ENCODE measurements at regions not wholly inside any gene's neighbourhood (a gene's known extent, or its start where the extent isn't known, plus 50 kb on each side); places are given as distances from the start of the nearest gene placed in this dataset.
"Not testable (repeated sequence)": the region's sequence is repeated elsewhere in the genome, so short reads cannot be mapped to it uniquely, and the experiment has no call there.

DNA sequence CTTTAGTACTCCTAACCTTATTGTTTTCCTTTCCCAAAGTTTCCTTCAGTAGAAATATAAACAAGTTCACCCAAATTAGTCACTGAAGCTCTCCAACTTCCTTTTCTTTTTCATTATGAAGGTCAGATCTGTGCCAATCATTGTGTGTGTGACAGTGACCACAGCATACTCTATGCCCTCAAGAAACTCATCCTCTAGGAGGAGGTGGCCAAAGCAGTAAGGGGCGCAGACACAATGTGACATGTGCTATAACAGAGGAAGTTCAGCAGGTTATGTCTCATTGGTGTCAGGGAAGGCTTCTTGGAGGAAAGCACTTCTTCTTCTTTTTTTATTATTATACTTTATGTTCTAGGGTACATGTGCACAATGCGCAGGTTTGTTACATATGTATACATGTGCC lies 60.0 kb upstream of the PSME4 start:
- Histone ChIP-seq H3K4me1 (ENCODE audit: insufficient read depth, low read length, poor library complexity, severe bottlenecking) (no peaks in the 10 kb centered on the region), H3F3A (ENCODE audit: low read depth) (no peaks in the 10 kb centered on the region), H4K20me1 (ENCODE audit: insufficient read depth, low read length, poor library complexity, severe bottlenecking) (no peaks in the 10 kb centered on the region), H2AFZ (ENCODE audit: low read length) (no peak overlapping the region), H3K4me2 (ENCODE audit: low read depth, low read length, poor library complexity, severe bottlenecking) (no peak overlapping the region), H3K36me3 (ENCODE audit: insufficient read depth, low read length) (no peaks in the 10 kb centered on the region), H3K4me3 (ENCODE audit: low read length, poor library complexity, severe bottlenecking) (no peak overlapping the region), H3K27me3 (ENCODE audit: insufficient read depth, low read length, poor library complexity, severe bottlenecking) (no peaks in the 10 kb centered on the region), H3K79me2 (ENCODE audit: insufficient read depth, low read length) (no peaks in the 10 kb centered on the region), H3K9ac (ENCODE audit: low read depth, low read length, poor library complexity, severe bottlenecking) (no peak overlapping the region), H3K9me3 (ENCODE audit: insufficient read depth, low read depth, low read length) (no peaks in the 10 kb centered on the region), H3K9me2 (replicated peaks; ENCODE audit: low read depth, low read length) (no peaks in the 10 kb centered on the region)
- TF ChIP-seq, protein P1, sequence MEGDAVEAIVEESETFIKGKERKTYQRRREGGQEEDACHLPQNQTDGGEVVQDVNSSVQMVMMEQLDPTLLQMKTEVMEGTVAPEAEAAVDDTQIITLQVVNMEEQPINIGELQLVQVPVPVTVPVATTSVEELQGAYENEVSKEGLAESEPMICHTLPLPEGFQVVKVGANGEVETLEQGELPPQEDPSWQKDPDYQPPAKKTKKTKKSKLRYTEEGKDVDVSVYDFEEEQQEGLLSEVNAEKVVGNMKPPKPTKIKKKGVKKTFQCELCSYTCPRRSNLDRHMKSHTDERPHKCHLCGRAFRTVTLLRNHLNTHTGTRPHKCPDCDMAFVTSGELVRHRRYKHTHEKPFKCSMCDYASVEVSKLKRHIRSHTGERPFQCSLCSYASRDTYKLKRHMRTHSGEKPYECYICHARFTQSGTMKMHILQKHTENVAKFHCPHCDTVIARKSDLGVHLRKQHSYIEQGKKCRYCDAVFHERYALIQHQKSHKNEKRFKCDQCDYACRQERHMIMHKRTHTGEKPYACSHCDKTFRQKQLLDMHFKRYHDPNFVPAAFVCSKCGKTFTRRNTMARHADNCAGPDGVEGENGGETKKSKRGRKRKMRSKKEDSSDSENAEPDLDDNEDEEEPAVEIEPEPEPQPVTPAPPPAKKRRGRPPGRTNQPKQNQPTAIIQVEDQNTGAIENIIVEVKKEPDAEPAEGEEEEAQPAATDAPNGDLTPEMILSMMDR (conservative IDR thresholded peaks at IDR 0.05; ENCODE audit: low read length) = no peak
- no peak for TF ChIP-seq EZH2phosphoT487 (IDR thresholded peaks at IDR 0.05; ENCODE audit: borderline replicate concordance)

DNA sequence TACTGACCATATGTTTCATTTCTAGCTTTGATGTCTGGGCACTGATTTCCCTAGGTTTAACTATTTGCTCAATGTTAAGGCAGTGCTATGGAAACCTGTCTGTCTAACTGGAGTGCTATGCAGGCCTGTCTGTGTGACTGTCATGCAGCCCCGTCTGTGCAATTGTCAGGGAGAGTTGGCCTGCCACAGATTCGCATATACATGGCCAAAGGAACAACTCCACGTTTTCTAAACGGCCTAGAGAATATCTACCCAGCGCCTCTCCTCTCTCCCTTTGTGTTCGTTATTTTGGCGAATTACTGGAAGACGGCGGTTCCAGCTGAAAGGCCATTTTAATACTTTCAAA lies 59.6 kb upstream of the PSME4 start:
- no peaks in the 10 kb centered on the region for H3K79me2 ChIP-seq (ENCODE audit: insufficient read depth, low read length)
- H3K4me2 ChIP-seq (ENCODE audit: low read depth, low read length, poor library complexity, severe bottlenecking) = no peak overlapping the region
- H3K9me3 ChIP-seq (ENCODE audit: insufficient read depth, low read depth, low read length) = no peaks in the 10 kb centered on the region
- TF ChIP-seq, protein P1 (conservative IDR thresholded peaks at IDR 0.05; ENCODE audit: low read length) = no peak
- no peaks in the 10 kb centered on the region for H4K20me1 ChIP-seq (ENCODE audit: insufficient read depth, low read length, poor library complexity, severe bottlenecking)
- no peaks in the 10 kb centered on the region for H3K36me3 ChIP-seq (ENCODE audit: insufficient read depth, low read length)
- H2AFZ ChIP-seq (ENCODE audit: low read length) = no peak overlapping the region
- H3K27me3 ChIP-seq (ENCODE audit: insufficient read depth, low read length, poor library complexity, severe bottlenecking) = no peaks in the 10 kb centered on the region
- no peak overlapping the region for H3K4me3 ChIP-seq (ENCODE audit: low read length, poor library complexity, severe bottlenecking)
- no peaks in the 10 kb centered on the region for H3K9me2 ChIP-seq (replicated peaks; ENCODE audit: low read depth, low read length)
- no peaks in the 10 kb centered on the region for H3K4me1 ChIP-seq (ENCODE audit: insufficient read depth, low read length, poor library complexity, severe bottlenecking)
- H3K9ac ChIP-seq (ENCODE audit: low read depth, low read length, poor library complexity, severe bottlenecking) = no peak overlapping the region
- H3F3A ChIP-seq (ENCODE audit: low read depth) = no peaks in the 10 kb centered on the region

DNA sequence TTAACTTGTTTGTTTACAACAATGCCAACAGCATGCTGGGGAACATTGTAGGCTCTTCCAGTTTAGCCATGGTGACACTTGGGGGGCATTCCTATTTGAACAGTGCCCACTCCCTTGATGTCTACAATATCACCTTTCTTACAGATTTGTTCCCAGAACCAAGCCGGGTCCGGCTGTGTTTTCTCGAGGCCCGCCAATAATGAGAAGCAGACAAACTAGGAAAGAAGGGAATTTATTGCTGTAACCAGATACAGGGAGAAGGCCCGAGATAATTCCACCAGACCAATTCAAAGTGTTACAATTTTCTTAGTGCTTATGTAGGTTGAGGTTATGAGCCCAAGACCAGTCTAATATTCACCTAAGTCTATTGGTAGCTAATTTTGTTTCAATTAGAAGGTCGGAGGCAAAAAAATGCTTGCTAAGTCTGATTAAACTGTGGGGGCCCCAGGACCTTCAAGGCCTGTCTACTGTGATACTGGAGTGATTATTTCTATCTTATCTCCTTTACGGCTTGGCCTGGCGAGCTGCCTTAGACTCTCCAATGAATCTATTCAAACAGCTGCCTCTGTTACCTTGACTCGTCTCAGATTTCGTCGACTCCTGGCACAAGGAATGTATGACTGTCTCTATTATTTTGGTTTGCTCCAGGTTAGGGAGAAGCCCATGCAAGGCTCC lies 59.1 kb upstream of the PSME4 start:
- Histone ChIP-seq H3K4me2 (ENCODE audit: low read depth, low read length, poor library complexity, severe bottlenecking) (no peak overlapping the region), H3K79me2 (ENCODE audit: insufficient read depth, low read length) (no peaks in the 10 kb centered on the region), H3K9me2 (replicated peaks; ENCODE audit: low read depth, low read length) (no peaks in the 10 kb centered on the region), H3K27me3 (ENCODE audit: insufficient read depth, low read length, poor library complexity, severe bottlenecking) (no peaks in the 10 kb centered on the region), H3K9me3 (ENCODE audit: insufficient read depth, low read depth, low read length) (no peaks in the 10 kb centered on the region), H2AFZ (ENCODE audit: low read length) (no peak overlapping the region), H3F3A (ENCODE audit: low read depth) (no peaks in the 10 kb centered on the region), H3K9ac (ENCODE audit: low read depth, low read length, poor library complexity, severe bottlenecking) (no peak overlapping the region), H4K20me1 (ENCODE audit: insufficient read depth, low read length, poor library complexity, severe bottlenecking) (no peaks in the 10 kb centered on the region), H3K4me1 (ENCODE audit: insufficient read depth, low read length, poor library complexity, severe bottlenecking) (no peaks in the 10 kb centered on the region), H3K4me3 (ENCODE audit: low read length, poor library complexity, severe bottlenecking) (no peak overlapping the region), H3K36me3 (ENCODE audit: insufficient read depth, low read length) (no peaks in the 10 kb centered on the region)
- TF ChIP-seq, protein P1 (conservative IDR thresholded peaks at IDR 0.05; ENCODE audit: low read length) = no peak
- TF ChIP-seq EZH2phosphoT487 (IDR thresholded peaks at IDR 0.05; ENCODE audit: borderline replicate concordance) = no peak

DNA sequence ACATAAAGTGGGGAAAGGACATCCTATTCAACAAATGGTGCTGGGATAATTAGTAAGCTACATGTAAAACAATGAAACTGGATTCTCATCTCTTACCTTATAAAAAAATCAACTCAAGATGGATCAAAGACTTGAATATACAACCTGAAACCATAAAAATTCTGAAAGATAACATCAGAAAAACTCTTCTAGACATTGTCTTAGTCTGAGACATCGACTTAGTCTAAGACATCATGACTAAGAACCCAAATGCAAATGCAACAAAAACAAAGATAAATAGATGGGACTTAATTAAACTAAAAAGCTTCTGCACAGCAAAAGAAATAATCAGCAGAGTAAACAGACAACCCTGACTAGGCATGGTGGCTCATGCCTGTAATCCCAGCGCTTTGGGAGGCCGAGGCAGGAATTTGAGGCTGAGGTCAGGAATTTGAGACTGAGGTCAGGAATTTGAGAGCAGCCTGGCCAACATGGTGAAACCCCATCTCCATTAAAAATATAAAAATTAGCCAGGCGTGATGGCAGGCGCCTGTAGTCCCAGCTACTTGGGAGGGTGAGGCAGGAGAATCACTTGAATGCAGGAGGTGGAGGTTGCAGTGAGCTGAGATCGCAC lies 54.8 kb upstream of the PSME4 start:
- not testable (repeated sequence) for H3K36me3 ChIP-seq (ENCODE audit: insufficient read depth, low read length); H3K9me3 ChIP-seq (ENCODE audit: insufficient read depth, low read depth, low read length); H3K27me3 ChIP-seq (ENCODE audit: insufficient read depth, low read length, poor library complexity, severe bottlenecking); H3K4me1 ChIP-seq (ENCODE audit: insufficient read depth, low read length, poor library complexity, severe bottlenecking); H4K20me1 ChIP-seq (ENCODE audit: insufficient read depth, low read length, poor library complexity, severe bottlenecking); H3K4me3 ChIP-seq (ENCODE audit: low read length, poor library complexity, severe bottlenecking); H3K4me2 ChIP-seq (ENCODE audit: low read depth, low read length, poor library complexity, severe bottlenecking); H3K9ac ChIP-seq (ENCODE audit: low read depth, low read length, poor library complexity, severe bottlenecking); H3F3A ChIP-seq (ENCODE audit: low read depth); H3K79me2 ChIP-seq (ENCODE audit: insufficient read depth, low read length); H2AFZ ChIP-seq (ENCODE audit: low read length); H3K9me2 ChIP-seq (replicated peaks; ENCODE audit: low read depth, low read length)

All from Loucy (cell line).